Motor neuron (in vitro differentiated cells): ENCODE measurements at regions not wholly inside any gene's neighbourhood (a gene's known extent, or its start where the extent isn't known, plus 50 kb on each side); places are given as distances from the start of the nearest gene placed in this dataset.
"Not testable (repeated sequence)": the region's sequence is repeated elsewhere in the genome, so short reads cannot be mapped to it uniquely, and the experiment has no call there.

ENCODE experiments used
- ATAC-seq, 8 experiments: fragments of 200-7000 bp; cut with Tn5 transposase; replicated peaks in 6 of 8; 2 replicates each; pipeline ENCODE4 v1.8.0; 2021; ENCODE audit warnings: mild to moderate bottlenecking in 8 of 8, moderate library complexity in 8 of 8
- H3K27ac ChIP-seq, 2 donors: fragments of 250-450 bp; sonication (Bioruptor Pico); 2 replicates each; pipeline ENCODE4 v1.9.0; 2021; ENCODE audit warnings: antibody characterized with exemption in 2 of 2, mild to moderate bottlenecking in 2 of 2, moderate library complexity in 1 of 2
- H3K4me1 ChIP-seq, 2 donors: fragments of 250-450 bp; sonication (Bioruptor Pico); replicated peaks in 1 of 2; 2 replicates each; pipeline ENCODE4 v1.6.1; 2021; ENCODE audit warnings: antibody characterized with exemption in 2 of 2, mild to moderate bottlenecking in 2 of 2, moderate library complexity in 1 of 2
- H3K4me3 ChIP-seq, 5 donors: fragments of 250-450 bp; sonication (Bioruptor Pico); 2 replicates each; pipeline ENCODE4 v1.9.0; 2021; ENCODE audit warnings: antibody characterized with exemption in 5 of 5, mild to moderate bottlenecking in 5 of 5, moderate library complexity in 4 of 5
- WGBS, 10 experiments: fragments of 450-650 bp; shearing (Covaris generic); methylation state at CpG; one replicate each; pipeline ENCODE4 v1.0.0; 2022; 5-methylcytosine and 5-hydroxymethylcytosine counted together
- in situ Hi-C, 9 experiments: fragments of 400-800 bp; cut with MboI; loops; one replicate each; pipeline ENCODE4 v1.15.0; 2021; ENCODE audit warnings: low sequenced_read_pairs in 9 of 9, low pct_unique_long_range_greater_than_20kb in 2 of 9; ENCODE audit not compliant: unreplicated experiment in 9 of 9

GRCh38 chrX:7399373-7399772 is 251.4 kb upstream of the PUDP start:
- Histone ChIP-seq H3K4me3 (no peak overlapping the region), H3K27ac (no peak overlapping the region), H3K4me1 (no peaks in the 10 kb centered on the region)
- ATAC-seq, result no peak
- WGBS, 10 experiments, result 100% methylated on average over 2 of the region's 2 CpGs; no CpG with 5 or more reads in 9 of the 10 experiments
- in situ Hi-C loops, result no loop called here

DNA sequence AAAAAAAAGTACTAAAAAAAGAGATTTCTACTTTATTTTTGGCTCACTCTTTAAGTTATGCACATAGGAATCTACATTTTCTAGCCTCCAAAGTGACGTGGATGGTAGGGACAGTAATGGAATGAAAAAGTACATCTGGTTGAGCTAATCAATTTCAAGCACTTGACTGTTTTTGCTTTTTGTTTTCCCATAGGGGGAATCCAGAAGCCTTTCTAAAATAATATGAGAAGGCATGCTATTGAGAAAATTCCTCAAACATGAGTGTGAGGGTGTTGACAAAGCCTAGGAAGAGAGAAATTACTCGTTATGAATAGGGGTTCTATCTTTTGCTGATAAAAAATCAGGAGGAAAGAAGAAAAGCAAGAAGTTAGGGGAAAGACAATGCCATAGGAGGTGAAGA is 242.5 kb upstream of the PUDP start:
- no peak for ATAC-seq
- Histone ChIP-seq H3K27ac (no peak overlapping the region), H3K4me3 (no peak overlapping the region), H3K4me1 (no peaks in the 10 kb centered on the region)
- WGBS, 10 experiments, result 17 to 88% (median 60%) methylated on average over 1 to 2 of the region's 2 CpGs; no CpG with 5 or more reads in 3 of the 10 experiments
- in situ Hi-C loops, result no loop called here

DNA sequence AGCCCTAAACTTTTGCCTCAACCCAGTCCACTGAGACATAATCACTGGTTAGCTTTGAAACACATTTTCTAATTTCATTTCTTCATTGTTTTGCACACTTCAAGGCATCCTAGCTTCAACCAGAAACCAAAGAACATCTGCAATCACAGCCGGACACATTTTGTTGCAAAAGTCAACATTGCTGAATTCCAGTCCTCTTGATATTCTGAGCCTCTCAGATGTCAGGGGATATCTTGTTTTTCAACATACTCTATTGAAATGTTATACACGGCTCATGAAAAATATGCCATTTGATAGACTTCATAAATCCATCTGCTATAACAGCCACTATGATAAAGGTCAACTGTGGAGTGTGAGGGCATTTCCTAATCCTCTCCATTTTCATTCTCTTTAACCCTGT is 241.6 kb upstream of the PUDP start:
- no peaks in the 10 kb centered on the region for H3K4me1 ChIP-seq
- no peak overlapping the region for H3K27ac ChIP-seq
- WGBS, 10 experiments, result 60 to 100% (median 82%) methylated on average over 1 to 2 of the region's 2 CpGs; no CpG with 5 or more reads in 6 of the 10 experiments
- no peak for ATAC-seq
- no peak overlapping the region for H3K4me3 ChIP-seq
- in situ Hi-C loops, result no loop called here

GRCh38 chrX:7385131-7385530 is 237.2 kb upstream of the PUDP start:
- Histone ChIP-seq H3K4me3 (no peak overlapping the region), H3K27ac (no peak overlapping the region), H3K4me1 (no peaks in the 10 kb centered on the region)
- WGBS, 10 experiments, result 0 to 91% (median 80%) methylated on average over 1 to 4 of the region's 4 CpGs; no CpG with 5 or more reads in 5 of the 10 experiments
- in situ Hi-C loops, result no loop called here
- no peak for ATAC-seq

DNA sequence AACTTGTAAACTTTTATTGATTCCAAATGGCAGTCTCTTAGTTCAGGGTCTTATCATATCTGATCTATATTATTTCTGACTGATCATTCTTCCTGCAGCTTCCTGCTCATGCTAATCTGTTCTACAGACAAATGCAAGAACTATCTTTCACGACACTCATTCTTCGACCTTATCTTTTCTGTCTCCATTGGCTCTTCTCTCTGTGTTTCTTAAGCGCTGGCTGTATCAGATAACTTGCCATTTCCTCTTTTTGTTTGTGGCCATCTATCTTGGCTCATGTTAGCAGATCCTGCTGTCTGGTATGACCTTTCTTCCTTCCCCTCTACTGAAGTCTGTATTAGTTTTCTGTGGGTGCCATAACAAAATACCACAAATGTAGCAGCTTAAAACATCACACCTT is 230.5 kb upstream of the PUDP start:
- WGBS, 10 experiments, result 60 to 100% (median 94%) methylated on average over 1 to 3 of the region's 3 CpGs; no CpG with 5 or more reads in 2 of the 10 experiments
- H3K27ac ChIP-seq, result no peak overlapping the region
- in situ Hi-C loops, result no loop called here
- H3K4me1 ChIP-seq, result no peaks in the 10 kb centered on the region
- no peak for ATAC-seq
- H3K4me3 ChIP-seq, result no peak overlapping the region

- WGBS, 10 experiments, result 10 to 89% (median 60%) methylated on average over 2 to 6 of the region's 7 CpGs; no CpG with 5 or more reads in 5 of the 10 experiments
- Histone ChIP-seq H3K4me3 (no peak overlapping the region), H3K27ac (no peak overlapping the region), H3K4me1 (no peaks in the 10 kb centered on the region)
- ATAC-seq, result peak in 2 of 8 experiments; percentile 76 to 77
- in situ Hi-C loops, result no loop called here
These were observed 225.0 kb upstream of the PUDP start for GRCh38 chrX:7372825-7373525.

- in situ Hi-C loops, result no loop called here
- 50 to 100% methylated on average over 2 of the region's 2 CpGs; no CpG with 5 or more reads in 8 of the 10 experiments for WGBS, 10 experiments
These were observed 214.2 kb upstream of the PUDP start for GRCh38 chrX:7362111-7362510.

GRCh38 chrX:7351926-7352325 is 204.0 kb upstream of the PUDP start:
- no peak overlapping the region for H3K27ac ChIP-seq
- peaks cover 0 to 14% of the 10 kb centered on the region in 2 donors for H3K4me1 ChIP-seq
- WGBS, 10 experiments, result 0 to 83% (median 82%) methylated on average over 1 of the region's 1 CpG; no CpG with 5 or more reads in 7 of the 10 experiments
- no peak overlapping the region for H3K4me3 ChIP-seq
- in situ Hi-C loops, result no loop called here
- no peak for ATAC-seq

More at GRCh38 chrX:7362111-7362510, 214.2 kb upstream of the PUDP start:
- peak in 1 of 8 experiments; percentile 44 for ATAC-seq
- Histone ChIP-seq H3K4me3 (no peak overlapping the region), H3K4me1 (peaks cover 0 to 4% of the 10 kb centered on the region in 2 donors), H3K27ac (no peak overlapping the region)

GRCh38 chrX:7347465-7347864 is 199.5 kb upstream of the PUDP start:
- in situ Hi-C loops, result no loop called here
- H3K4me3 ChIP-seq, result no peak overlapping the region
- ATAC-seq, result peak in 2 of 8 experiments; percentile 15 to 29
- no peak overlapping the region for H3K27ac ChIP-seq
- H3K4me1 ChIP-seq, result peaks cover 0 to 14% of the 10 kb centered on the region in 2 donors
- WGBS, 10 experiments, result 54% methylated on average over 5 of the region's 5 CpGs; no CpG with 5 or more reads in 9 of the 10 experiments

- in situ Hi-C loops, result no loop called here
- H3K4me1 ChIP-seq, result peaks cover 0 to 14% of the 10 kb centered on the region in 2 donors
- no peak for ATAC-seq
- no peak overlapping the region for H3K4me3 ChIP-seq
- no peak overlapping the region for H3K27ac ChIP-seq
- WGBS, 10 experiments, result 63% methylated on average over 1 of the region's 1 CpG; no CpG with 5 or more reads in 8 of the 10 experiments
These were observed 198.1 kb upstream of the PUDP start for GRCh38 chrX:7346021-7346420.

GRCh38 chrX:7343181-7343580 is 195.2 kb upstream of the PUDP start:
- Histone ChIP-seq H3K27ac (no peak overlapping the region), H3K4me1 (peaks cover 0 to 10% of the 10 kb centered on the region in 2 donors), H3K4me3 (no peak overlapping the region)
- 90 to 100% (median 100%) methylated on average over 1 to 3 of the region's 3 CpGs; no CpG with 5 or more reads in 7 of the 10 experiments for WGBS, 10 experiments
- in situ Hi-C loops, result no loop called here
- no peak for ATAC-seq

GRCh38 chrX:7335816-7336362 is 187.9 kb upstream of the PUDP start:
- ATAC-seq, H3K27ac ChIP-seq, H3K4me3 ChIP-seq, H3K4me1 ChIP-seq, in situ Hi-C loops: not testable (repeated sequence)
- WGBS, 10 experiments, result no CpG with 5 or more reads among the region's 2 CpGs

GRCh38 chrX:7334253-7334935 is 186.4 kb upstream of the PUDP start:
- in situ Hi-C loops, result no loop called here
- no peak for ATAC-seq
- no peaks in the 10 kb centered on the region for H3K4me1 ChIP-seq
- H3K27ac ChIP-seq, result no peak overlapping the region
- WGBS, 10 experiments, result 0 to 100% (median 86%) methylated on average over 1 to 3 of the region's 5 CpGs; no CpG with 5 or more reads in 5 of the 10 experiments
- H3K4me3 ChIP-seq, result no peak overlapping the region
